ENCODE measurements at regions not wholly inside any gene's neighbourhood (a gene's known extent, or its start where the extent isn't known, plus 50 kb on each side); places are given as distances from the start of the nearest gene placed in this dataset.

DNA sequence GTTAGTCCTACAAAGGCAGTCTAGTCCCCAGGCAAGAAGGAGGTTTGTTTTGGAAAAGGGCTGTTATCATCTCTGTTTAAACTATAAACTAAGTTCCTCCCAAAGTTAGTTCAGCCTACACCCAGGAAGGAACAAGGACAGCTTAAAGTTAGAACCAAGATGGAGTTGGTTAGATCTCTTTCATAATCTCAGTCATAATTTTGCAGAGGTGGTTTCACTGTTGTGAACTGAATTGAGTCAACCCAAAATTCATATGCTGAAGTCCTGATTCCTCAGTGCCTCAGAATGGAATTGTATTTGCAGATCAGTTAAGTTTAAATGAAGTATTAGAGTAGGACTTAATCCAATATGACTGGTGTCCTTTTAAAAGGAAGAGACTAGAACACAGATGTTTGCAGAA, 101.0 kb upstream of the C3orf80 start:
- no peak overlapping the region for H3K14ac ChIP-seq (ENCODE audit: insufficient read length)
- no peak overlapping the region for H4K91ac ChIP-seq (replicated peaks; ENCODE audit: insufficient read length, low read length)
- no peak overlapping the region for H2BK5ac ChIP-seq (ENCODE audit: low read depth, low read length)
- H3K27ac ChIP-seq (ENCODE audit: low read depth, low read length), result no peak overlapping the region
- POLR2A ChIA-PET (ENCODE audit: partially characterized antibody), result no interaction called here
- H3K56ac ChIP-seq (replicated peaks; ENCODE audit: insufficient read length, low read depth, low read length), result no peak overlapping the region
- no peak overlapping the region for H2AK5ac ChIP-seq (ENCODE audit: low read depth, low read length)
- H3K4ac ChIP-seq (replicated peaks; ENCODE audit: insufficient read length, low read depth, low read length), result no peak overlapping the region
- DNase-seq (ENCODE audit: low read depth in 1 of 2, low spot score in 2 of 2) (no peak), FAIRE-seq (no peak)
- no peak overlapping the region for H2BK120ac ChIP-seq (replicated peaks; ENCODE audit: low read depth, low read length)
- no peak overlapping the region for H3K4me2 ChIP-seq (ENCODE audit: insufficient read depth in 1 of 2, low read depth in 2 of 2, low read length in 2 of 2)
- no peak overlapping the region for H2BK12ac ChIP-seq (ENCODE audit: low read depth, low read length)
- TF ChIP-seq JUND (IDR thresholded peaks at IDR 0.05; ENCODE audit: low read length), result no peak
- TF ChIP-seq SP2 (IDR thresholded peaks at IDR 0.05; ENCODE audit: low read length), result no peak
- TF ChIP-seq BRCA1 (IDR thresholded peaks at IDR 0.05; ENCODE audit: low read depth, low read length), result no peak
- TF ChIP-seq EGR1 (IDR thresholded peaks at IDR 0.05; ENCODE audit: borderline replicate concordance, low read depth, low read length), result no peak
- TF ChIP-seq, protein P1, sequence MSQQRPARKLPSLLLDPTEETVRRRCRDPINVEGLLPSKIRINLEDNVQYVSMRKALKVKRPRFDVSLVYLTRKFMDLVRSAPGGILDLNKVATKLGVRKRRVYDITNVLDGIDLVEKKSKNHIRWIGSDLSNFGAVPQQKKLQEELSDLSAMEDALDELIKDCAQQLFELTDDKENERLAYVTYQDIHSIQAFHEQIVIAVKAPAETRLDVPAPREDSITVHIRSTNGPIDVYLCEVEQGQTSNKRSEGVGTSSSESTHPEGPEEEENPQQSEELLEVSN (IDR thresholded peaks at IDR 0.05), result no peak
- no peak for TF ChIP-seq SRF (IDR thresholded peaks at IDR 0.05; ENCODE audit: low read depth, low read length)
- no peak for TF ChIP-seq TBP (IDR thresholded peaks at IDR 0.05; ENCODE audit: low read depth, low read length)
- no peak for TF ChIP-seq SUZ12 (IDR thresholded peaks at IDR 0.05; ENCODE audit: low read length)
- no peak for TF ChIP-seq POLR2A (IDR thresholded peaks at IDR 0.05; ENCODE audit: control extremely low read depth in 1 of 2, low read depth in 2 of 2, low read length in 2 of 2)
- no peak for TF ChIP-seq MAX (IDR thresholded peaks at IDR 0.05)
- TF ChIP-seq NANOG (IDR thresholded peaks at IDR 0.05; ENCODE audit: insufficient read depth, low read depth, low read length, poor library complexity, severe bottlenecking), result no peak
- no peak for TF ChIP-seq CBX5 (IDR thresholded peaks at IDR 0.05; ENCODE audit: low read depth, low read length)
- no peak for TF ChIP-seq SIX5 (IDR thresholded peaks at IDR 0.05; ENCODE audit: low read depth, low read length)
- no peak for TF ChIP-seq RXRA (IDR thresholded peaks at IDR 0.05; ENCODE audit: insufficient read depth, low read depth, low read length)
- TF ChIP-seq BACH1 (IDR thresholded peaks at IDR 0.05; ENCODE audit: low read length), result no peak
- no peak for TF ChIP-seq TEAD4 (IDR thresholded peaks at IDR 0.05; ENCODE audit: low read depth, low read length)
- H4K5ac ChIP-seq (ENCODE audit: insufficient read length, low read depth, low read length), result no peak overlapping the region
- H3K79me1 ChIP-seq (ENCODE audit: low read depth, low read length), result no peaks in the 10 kb centered on the region
- H4K20me1 ChIP-seq (replicated peaks in 1 of 2; ENCODE audit: control insufficient read depth in 1 of 2, insufficient read depth in 2 of 2, low read length in 2 of 2), result no peaks in the 10 kb centered on the region
- H2AFZ ChIP-seq (ENCODE audit: low read length), result no peak overlapping the region
- H3K9ac ChIP-seq (replicated peaks in 1 of 4; ENCODE audit: extremely low read depth in 1 of 4, low read depth in 3 of 4, low read length in 3 of 4), result no peak overlapping the region
- no peak overlapping the region for H4K8ac ChIP-seq (ENCODE audit: extremely low read depth, insufficient read depth, low read length)
- H2BK20ac ChIP-seq (ENCODE audit: low read length), result no peak overlapping the region
- CTCF ChIA-PET (ENCODE audit: partially characterized antibody), result interaction anchor here (0.7 to 1.0 kb wide), 2 partner anchors 9 to 10 kb away, joined by 3 to 4 read pairs; no protein-coding TSS in a partner anchor
- no peaks in the 10 kb centered on the region; a peak in 1 of 4 replicates for H3K9me3 ChIP-seq (ENCODE audit: insufficient read depth in 2 of 2, low read depth in 1 of 2, low read length in 1 of 2)
- H3K23me2 ChIP-seq (ENCODE audit: low read depth, low read length), result no peaks in the 10 kb centered on the region
- H3K23ac ChIP-seq (ENCODE audit: insufficient read length), result no peak overlapping the region
- H3K27me3 ChIP-seq (replicated peaks in 1 of 4; ENCODE audit: control insufficient read depth in 3 of 4, extremely low read depth in 1 of 4, insufficient read depth in 3 of 4, low read length in 3 of 4), result no peaks in the 10 kb centered on the region
- peaks cover 0 to 4% (median 0%) of the 10 kb centered on the region in 4 experiments; a peak in 2 of 7 replicates for H3K4me1 ChIP-seq (replicated peaks in 1 of 4; ENCODE audit: control insufficient read depth in 3 of 4, insufficient read depth in 4 of 4, low read length in 3 of 4)
- H2BK15ac ChIP-seq (ENCODE audit: low read length), result no peak overlapping the region
- no peaks in the 10 kb centered on the region for H3K36me3 ChIP-seq (ENCODE audit: control insufficient read depth in 2 of 4, insufficient read depth in 4 of 4, low read length in 3 of 4)
- no peak overlapping the region for H3K4me3 ChIP-seq (ENCODE audit: extremely low read depth in 1 of 4, insufficient read depth in 2 of 4, low read depth in 3 of 4, low read length in 4 of 4)
- no peak overlapping the region for H3K18ac ChIP-seq (ENCODE audit: extremely low read depth, low read length)
- no peaks in the 10 kb centered on the region for H3K79me2 ChIP-seq (ENCODE audit: control insufficient read depth in 1 of 2, insufficient read depth in 2 of 2, low read length in 2 of 2)

Measured in H1 (cell line).